B cell (primary cell): ENCODE measurements at regions not wholly inside any gene's neighbourhood (a gene's known extent, or its start where the extent isn't known, plus 50 kb on each side); places are given as distances from the start of the nearest gene placed in this dataset.

Experiments used
- ATAC-seq: fragments of 200-7000 bp; cut with Tn5 transposase; one replicate; pipeline ENCODE4 v1.10.0; 2021; ENCODE audit warnings: low read depth, mild to moderate bottlenecking, moderate number of reproducible peaks, moderate library complexity
- CTCF ChIA-PET: fragments of 350-600 bp; sonication (Branson Sonifier 250); formaldehyde crosslinking; loops from one replicate; lab custom pipeline; 2021; ENCODE audit warnings: antibody characterized with exemption, inconsistent platforms; lab: Charles Lee
- POLR2A ChIA-PET: fragments of 350-600 bp; sonication (Branson Sonifier 250); formaldehyde crosslinking; loops from one replicate; lab custom pipeline; 2021; ENCODE audit warnings: antibody characterized with exemption; lab: Charles Lee
- DNase-seq: peaks from one replicate; pipeline ENCODE4 v3.0.0; 2013
- H2AFZ ChIP-seq: 2 replicates; pipeline ENCODE4 v1.6.1; 2012; ENCODE audit warnings: mild to moderate bottlenecking, low read depth, low read length; ENCODE audit not compliant: insufficient read depth, poor library complexity, severe bottlenecking
- H3K27ac ChIP-seq, 2 donors: 1 replicate in 1 of 2; 2 replicates in 1 of 2; pipeline ENCODE4 v1.5.1; 2012 to 2013; ENCODE audit warnings: low read length in 2 of 2, mild to moderate bottlenecking in 2 of 2, moderate library complexity in 1 of 2
- H3K27me3 ChIP-seq, 4 experiments: fragments of 200-600 bp in 1 of 4; sonication (generic) in 1 of 4; replicated peaks in 1 of 4; 1 replicate in 2 of 4; 2 replicates in 2 of 4; pipeline versions ENCODE4 v1.6.1 to v1.7.0; 2013 to 2016; ENCODE audit warnings: low read length in 3 of 4, mild to moderate bottlenecking in 2 of 4, mixed read lengths in 1 of 4, moderate library complexity in 1 of 4; ENCODE audit not compliant: insufficient read depth in 4 of 4, control insufficient read depth in 3 of 4; ENCODE audit errors: control extremely low read depth in 1 of 4
- H3K36me3 ChIP-seq, 2 experiments: replicated peaks in 1 of 2; 1 replicate in 1 of 2; 2 replicates in 1 of 2; pipeline versions ENCODE4 v1.6.1 to v1.7.1; 2013; ENCODE audit warnings: low read length in 1 of 2; ENCODE audit not compliant: insufficient read depth in 2 of 2, control insufficient read depth in 1 of 2; ENCODE audit errors: control extremely low read depth in 1 of 2, extremely low read depth in 1 of 2
- H3K4me1 ChIP-seq, 2 donors: fragments of 200-600 bp in 1 of 2; sonication (generic) in 1 of 2; 1 replicate in 1 of 2; 2 replicates in 1 of 2; pipeline versions ENCODE4 v1.5.1 to v1.6.1; 2013 to 2017; ENCODE audit warnings: low read length in 2 of 2; ENCODE audit not compliant: control insufficient read depth in 2 of 2, insufficient read depth in 2 of 2
- H3K4me2 ChIP-seq: replicated peaks from 2 replicates; pipeline ENCODE3; 2012; ENCODE audit warnings: mild to moderate bottlenecking, low read depth, low read length; ENCODE audit not compliant: poor library complexity, severe bottlenecking
- H3K4me3 ChIP-seq, 5 experiments: fragments of 200-600 bp in 1 of 5; sonication (generic) in 1 of 5; 1 replicate in 3 of 5; 2 replicates in 2 of 5; pipeline versions ENCODE4 v1.5.1 to v1.7.0; 2011 to 2016; ENCODE audit warnings: low read length in 4 of 5, mild to moderate bottlenecking in 4 of 5, low read depth in 2 of 5, control low read depth in 1 of 5, moderate library complexity in 1 of 5; ENCODE audit not compliant: insufficient read depth in 1 of 5; ENCODE audit errors: control extremely low read depth in 1 of 5, extremely low read depth in 1 of 5
- H3K79me2 ChIP-seq: fragments of 200-600 bp; sonication (generic); one replicate; pipeline ENCODE4 v1.6.0; 2016; ENCODE audit warnings: low read length; ENCODE audit not compliant: control insufficient read depth, insufficient read depth
- H3K9ac ChIP-seq: fragments of 200-600 bp; sonication (generic); 2 replicates; pipeline ENCODE4 v1.6.1; 2017; ENCODE audit warnings: mild to moderate bottlenecking, low read length, moderate library complexity
- H3K9me3 ChIP-seq, 3 donors: one replicate each; pipeline versions ENCODE4 v1.6.1 to v1.7.1; 2013; ENCODE audit warnings: low read length in 2 of 3; ENCODE audit not compliant: control insufficient read depth in 2 of 3, insufficient read depth in 1 of 3; ENCODE audit errors: control extremely low read depth in 1 of 3
- H4K20me1 ChIP-seq: 2 replicates; pipeline ENCODE4 v1.6.0; 2012; ENCODE audit warnings: mild to moderate bottlenecking, low read length; ENCODE audit not compliant: insufficient read depth, control insufficient read depth, poor library complexity, severe bottlenecking
- H3K27ac Mint-ChIP-seq: one replicate; pipeline ENCODE4 v1.8.0; 2021; ENCODE audit warnings: mixed read lengths
- H3K27me3 Mint-ChIP-seq: one replicate; pipeline ENCODE4 v1.8.0; 2021; ENCODE audit warnings: mixed read lengths
- H3K4me1 Mint-ChIP-seq: one replicate; pipeline ENCODE4 v1.8.0; 2021; ENCODE audit warnings: mixed read lengths
- H3K4me3 Mint-ChIP-seq: one replicate; pipeline ENCODE4 v1.8.0; 2021; ENCODE audit warnings: mixed read lengths
- H3K9me3 Mint-ChIP-seq: one replicate; pipeline ENCODE4 v1.8.0; 2022; ENCODE audit warnings: mixed read lengths; ENCODE audit not compliant: insufficient read depth
- CTCF ChIP-seq: fragments of 200-600 bp; IDR thresholded peaks from one replicate; pipeline ENCODE4 v1.8.0; 2022; ENCODE audit warnings: antibody characterized with exemption, mild to moderate bottlenecking
- EZH2 ChIP-seq: IDR thresholded peaks from 2 replicates; pipeline ENCODE4 v1.6.1; 2012; ENCODE audit warnings: borderline replicate concordance, low read depth, mild to moderate bottlenecking, moderate library complexity, low read length; ENCODE audit not compliant: insufficient read depth, poor library complexity, severe bottlenecking
- WGBS: methylation state at CpG from one replicate; pipeline ENCODE4 v1.1.5; 2013; ENCODE audit warnings: missing lambda C conversion rate; ENCODE audit not compliant: insufficient coverage; 5-methylcytosine and 5-hydroxymethylcytosine counted together
- intact Hi-C: fragments of 100-400 bp; cut with micrococcal nuclease; formaldehyde crosslinking; loops from one replicate; pipeline ENCODE4 v1.10.0; 2022

- no CpG with 5 or more reads among the region's 4 CpGs for WGBS
- Histone ChIP-seq H3K9me3 (peaks cover 0 to under 1% (median 0%) of the 10 kb centered on the region in 3 donors), H2AFZ (no peak overlapping the region), H3K36me3 (no peaks in the 10 kb centered on the region), H3K27ac (no peak overlapping the region), H3K4me2 (no peak overlapping the region), H3K4me1 (no peaks in the 10 kb centered on the region), H3K9ac (no peak overlapping the region), H3K4me3 (no peak overlapping the region), H4K20me1 (no peaks in the 10 kb centered on the region), H3K27me3 (peaks cover 0 to 5% (median 0%) of the 10 kb centered on the region in 4 experiments), H3K79me2 (no peaks in the 10 kb centered on the region)
- Mint-ChIP-seq H3K4me3 (no peak overlapping the region), H3K9me3 (peaks cover 8% of the 10 kb centered on the region), H3K27me3 (peaks cover 9% of the 10 kb centered on the region), H3K4me1 (no peaks in the 10 kb centered on the region), H3K27ac (no peak overlapping the region)
- TF ChIP-seq EZH2 (no peak), CTCF (no peak)
- DNase-seq = no peak
- intact Hi-C loops = no loop called here
- ChIA-PET POLR2A (no interaction called here), CTCF (no interaction called here)
- no peak for ATAC-seq
Measured at GRCh38 chr7:54827734-54828133, 68.7 kb upstream of the SEC61G start.

- no peaks in the 10 kb centered on the region for H3K4me1 ChIP-seq
- CTCF ChIA-PET = no interaction called here
- no peaks in the 10 kb centered on the region for H4K20me1 ChIP-seq
- H3K27ac ChIP-seq = no peak overlapping the region
- no peaks in the 10 kb centered on the region for H3K79me2 ChIP-seq
- intact Hi-C loops = no loop called here
- no peak for ATAC-seq
- H2AFZ ChIP-seq = no peak overlapping the region
- Mint-ChIP-seq H3K27ac (no peak overlapping the region), H3K9me3 (peaks cover 8% of the 10 kb centered on the region), H3K27me3 (no peaks in the 10 kb centered on the region), H3K4me1 (no peaks in the 10 kb centered on the region), H3K4me3 (no peak overlapping the region)
- H3K27me3 ChIP-seq = no peaks in the 10 kb centered on the region
- POLR2A ChIA-PET = no interaction called here
- TF ChIP-seq EZH2 (no peak), CTCF (no peak)
- peaks cover 0 to 17% (median 0%) of the 10 kb centered on the region in 3 donors for H3K9me3 ChIP-seq
- no peak overlapping the region for H3K4me3 ChIP-seq
- no peak for DNase-seq
- 90% methylated on average over 3 of the region's 4 CpGs for WGBS
- no peak overlapping the region for H3K9ac ChIP-seq
- H3K36me3 ChIP-seq = no peaks in the 10 kb centered on the region
- H3K4me2 ChIP-seq = no peak overlapping the region
Measured at GRCh38 chr7:54831046-54831643, 72.1 kb upstream of the SEC61G start.
